Adipocyte (in vitro differentiated cells): ENCODE measurements at regions not wholly inside any gene's neighbourhood (a gene's known extent, or its start where the extent isn't known, plus 50 kb on each side); places are given as distances from the start of the nearest gene placed in this dataset.
A peak's percentile ranks its signal among the peaks of the same experiment; 100 is the strongest.

Source experiments
- DNase-seq: peaks from one replicate; pipeline ENCODE4 v3.0.0-alpha.2; 2015; ENCODE audit warnings: low read depth
- H3K27me3 ChIP-seq: replicated peaks from 2 replicates; pipeline ENCODE4 v1.7.0; 2013; ENCODE audit warnings: mild to moderate bottlenecking, low read length, moderate library complexity; ENCODE audit not compliant: control insufficient read depth, insufficient read depth
- H3K36me3 ChIP-seq: 2 replicates; pipeline ENCODE4 v1.7.0; 2013; ENCODE audit warnings: low read length, mild to moderate bottlenecking, moderate library complexity; ENCODE audit not compliant: control insufficient read depth, insufficient read depth, severe bottlenecking
- H3K4me1 ChIP-seq: 2 replicates; pipeline ENCODE4 v1.7.0; 2013; ENCODE audit warnings: mild to moderate bottlenecking, low read length, moderate library complexity; ENCODE audit not compliant: control insufficient read depth, insufficient read depth
- H3K4me3 ChIP-seq: 2 replicates; pipeline ENCODE4 v1.7.0; 2013; ENCODE audit warnings: mild to moderate bottlenecking, low read length, moderate library complexity
- H3K9ac ChIP-seq: 2 replicates; pipeline ENCODE4 v1.7.0; 2013; ENCODE audit warnings: mild to moderate bottlenecking, low read length, moderate library complexity
- H3K9me3 ChIP-seq: 2 replicates; pipeline ENCODE4 v1.7.0; 2013; ENCODE audit warnings: mild to moderate bottlenecking, low read length, moderate library complexity; ENCODE audit not compliant: control insufficient read depth

DNA sequence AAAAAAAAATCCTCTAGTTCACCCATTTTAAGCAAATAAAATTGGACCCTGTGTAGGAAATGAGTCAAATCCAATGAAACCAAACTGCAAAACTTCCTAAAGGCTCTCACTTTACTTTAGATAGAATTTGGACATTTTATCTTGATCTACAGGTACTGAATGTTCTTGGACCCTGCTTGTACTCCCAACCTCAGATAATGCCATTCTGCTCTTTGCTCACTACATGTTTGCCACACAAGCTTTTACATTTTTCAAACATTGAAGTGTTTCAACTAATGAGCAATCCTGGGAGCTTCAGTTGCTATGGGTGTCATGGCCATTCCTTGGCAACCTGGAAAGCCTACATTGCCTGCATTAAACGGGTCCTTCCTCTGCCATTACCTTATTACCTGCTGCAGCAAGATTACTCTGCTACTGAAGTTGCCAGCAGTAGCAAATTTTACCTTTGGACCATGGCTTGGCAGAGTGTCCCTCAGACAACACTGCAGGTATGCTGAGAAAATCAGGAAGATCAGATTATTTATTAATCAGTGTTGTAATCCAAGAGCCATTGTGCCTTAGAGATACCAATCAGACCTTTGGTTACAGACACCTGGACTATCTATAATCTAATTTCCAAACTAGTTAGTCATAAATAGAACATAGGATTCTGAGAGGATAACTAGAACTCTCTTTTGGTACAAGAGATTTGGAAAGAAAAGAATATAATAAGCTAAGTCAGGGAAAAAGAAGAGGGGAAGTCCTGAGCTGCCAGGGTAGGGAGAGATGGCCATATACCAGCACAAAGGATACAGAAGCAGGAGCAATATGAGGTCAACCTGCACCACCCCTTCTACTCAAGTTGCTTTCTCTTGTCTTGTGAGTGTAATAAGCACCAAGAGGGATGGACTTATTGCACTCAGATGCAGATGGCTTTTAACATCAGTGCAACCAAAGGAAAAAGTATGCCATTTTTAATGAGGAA lies 293.3 kb upstream of the TFPI start:
- Histone ChIP-seq H3K9ac (no peak overlapping the region), H3K36me3 (no peaks in the 10 kb centered on the region), H3K27me3 (no peaks in the 10 kb centered on the region), H3K9me3 (no peaks in the 10 kb centered on the region), H3K4me3 (no peak overlapping the region), H3K4me1 (no peaks in the 10 kb centered on the region)
- no peak for DNase-seq

DNA sequence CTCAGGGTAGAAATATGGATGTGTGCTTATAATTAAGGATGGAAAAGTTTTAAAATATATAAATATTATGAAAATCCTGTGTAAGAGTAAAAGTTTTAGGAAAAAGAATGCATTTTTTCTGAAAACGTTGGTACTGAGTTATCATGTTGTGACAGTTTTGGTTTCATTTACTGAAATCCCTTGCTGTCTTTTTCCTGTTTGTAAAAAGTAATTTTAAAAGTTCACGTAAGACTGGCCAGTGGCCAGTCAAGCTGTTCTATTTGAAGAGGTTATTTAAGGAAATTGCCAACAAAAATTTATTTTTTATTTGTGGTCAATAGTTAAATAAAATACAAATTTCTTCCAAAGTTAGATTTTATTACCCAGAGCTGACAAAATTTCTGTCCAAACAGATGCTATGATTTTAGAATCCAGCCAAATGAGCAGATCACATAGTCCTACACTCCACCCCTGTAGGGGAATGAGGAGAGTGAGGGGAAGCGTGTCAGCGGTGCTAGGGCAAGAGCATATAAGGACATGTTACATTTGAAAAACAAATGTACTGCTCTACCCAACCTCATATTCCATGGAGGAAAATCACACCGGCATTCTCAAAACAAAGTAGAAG lies 297.8 kb upstream of the TFPI start:
- Histone ChIP-seq H3K4me1 (no peaks in the 10 kb centered on the region), H3K9me3 (no peaks in the 10 kb centered on the region), H3K9ac (peak overlapping the region; percentile 23), H3K27me3 (no peaks in the 10 kb centered on the region), H3K36me3 (no peaks in the 10 kb centered on the region), H3K4me3 (peak overlapping the region; percentile 68)
- DNase-seq: no peak

DNA sequence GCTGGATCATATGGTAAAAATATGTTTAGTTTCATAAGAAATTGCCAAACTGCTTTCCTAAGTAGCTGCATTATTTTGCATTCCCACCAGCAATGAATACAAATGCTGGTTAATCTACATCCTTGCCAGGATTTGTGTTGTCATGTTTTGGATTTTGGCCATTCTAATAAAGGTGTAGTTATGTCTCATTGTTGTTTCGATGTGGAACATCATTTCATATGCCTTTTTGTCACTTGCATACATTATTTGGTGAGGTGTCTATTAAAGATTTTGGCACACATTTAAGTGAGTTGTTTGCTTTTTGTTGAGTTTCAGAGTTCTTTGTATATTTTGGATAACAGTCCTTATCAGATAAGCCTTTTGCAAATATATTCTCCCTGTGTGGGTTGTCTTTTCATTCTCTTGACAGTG lies 299.2 kb upstream of the TFPI start:
- H3K4me3 ChIP-seq: no peak overlapping the region
- no peaks in the 10 kb centered on the region for H3K9me3 ChIP-seq
- peak; percentile 19 for DNase-seq
- H3K4me1 ChIP-seq: no peaks in the 10 kb centered on the region
- no peaks in the 10 kb centered on the region for H3K27me3 ChIP-seq
- H3K9ac ChIP-seq: no peak overlapping the region
- H3K36me3 ChIP-seq: no peaks in the 10 kb centered on the region

DNA sequence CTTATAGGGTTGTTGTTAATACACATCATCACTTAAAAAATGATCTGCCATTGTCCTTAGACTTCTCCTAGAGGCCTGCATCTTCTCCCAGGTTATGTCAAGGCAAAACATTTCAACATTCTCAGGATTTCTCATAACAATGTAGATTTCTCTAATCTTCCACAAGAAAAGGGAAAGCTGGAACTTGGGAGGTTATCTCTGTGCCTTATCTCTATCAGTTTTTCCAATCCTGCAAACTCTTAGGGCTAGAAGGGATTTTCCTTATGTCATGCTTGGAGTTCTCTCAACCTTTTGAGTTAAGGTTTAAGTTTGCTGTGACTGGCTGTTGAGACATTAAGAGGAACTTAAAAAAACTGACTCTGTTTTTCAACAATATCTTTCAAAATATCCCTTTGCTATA lies 300.6 kb upstream of the TFPI start:
- Histone ChIP-seq H3K9me3 (no peaks in the 10 kb centered on the region), H3K36me3 (no peaks in the 10 kb centered on the region), H3K27me3 (no peaks in the 10 kb centered on the region), H3K4me1 (no peaks in the 10 kb centered on the region), H3K4me3 (no peak overlapping the region), H3K9ac (no peak overlapping the region)
- DNase-seq: no peak

DNA sequence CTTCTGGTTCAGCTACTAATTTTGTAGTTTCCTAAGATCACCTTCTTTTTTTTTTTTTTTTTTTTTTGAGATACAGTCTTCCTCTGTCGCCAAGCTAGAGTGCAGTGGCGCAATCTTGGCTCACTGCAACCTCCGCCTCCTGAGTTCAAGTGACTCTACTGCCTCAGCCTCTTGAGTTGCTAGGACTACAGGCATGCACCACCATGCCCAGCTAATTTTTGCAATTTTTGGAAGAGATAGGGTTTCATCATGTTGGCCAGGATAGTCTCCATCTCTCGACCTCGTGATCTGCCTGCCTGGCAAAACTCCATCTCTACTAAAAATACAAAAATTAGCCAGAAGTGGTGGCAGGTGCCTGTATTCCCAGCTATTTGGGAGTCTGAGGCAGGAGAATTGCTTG lies 301.5 kb upstream of the TFPI start:
- Histone ChIP-seq H3K4me1 (no peaks in the 10 kb centered on the region), H3K27me3 (no peaks in the 10 kb centered on the region), H3K9ac (no peak overlapping the region), H3K4me3 (no peak overlapping the region), H3K9me3 (no peaks in the 10 kb centered on the region), H3K36me3 (no peaks in the 10 kb centered on the region)
- no peak for DNase-seq

DNA sequence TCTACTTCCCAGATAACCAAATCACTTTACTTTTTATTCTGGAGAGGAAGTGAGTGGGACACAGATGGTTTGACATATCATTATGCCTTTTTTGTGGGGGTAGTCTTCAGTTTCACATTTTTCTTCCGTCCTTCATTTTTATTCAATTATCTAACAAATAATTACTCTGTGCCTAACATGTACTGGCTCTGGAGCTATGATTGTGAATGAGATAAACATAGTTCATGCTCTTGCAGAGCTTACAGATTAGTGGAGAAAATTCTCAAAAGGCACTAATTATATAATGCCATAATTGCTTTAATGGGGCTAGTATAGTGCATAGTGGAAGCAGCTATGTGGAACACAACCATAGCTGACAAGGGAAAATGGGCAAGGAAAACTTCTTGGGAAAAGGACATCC lies 303.6 kb upstream of the TFPI start:
- H3K9ac ChIP-seq: no peak overlapping the region
- H3K4me1 ChIP-seq: peaks cover 6% of the 10 kb centered on the region
- H3K27me3 ChIP-seq: no peaks in the 10 kb centered on the region
- no peak for DNase-seq
- no peak overlapping the region for H3K4me3 ChIP-seq
- no peaks in the 10 kb centered on the region for H3K36me3 ChIP-seq
- no peaks in the 10 kb centered on the region for H3K9me3 ChIP-seq

DNA sequence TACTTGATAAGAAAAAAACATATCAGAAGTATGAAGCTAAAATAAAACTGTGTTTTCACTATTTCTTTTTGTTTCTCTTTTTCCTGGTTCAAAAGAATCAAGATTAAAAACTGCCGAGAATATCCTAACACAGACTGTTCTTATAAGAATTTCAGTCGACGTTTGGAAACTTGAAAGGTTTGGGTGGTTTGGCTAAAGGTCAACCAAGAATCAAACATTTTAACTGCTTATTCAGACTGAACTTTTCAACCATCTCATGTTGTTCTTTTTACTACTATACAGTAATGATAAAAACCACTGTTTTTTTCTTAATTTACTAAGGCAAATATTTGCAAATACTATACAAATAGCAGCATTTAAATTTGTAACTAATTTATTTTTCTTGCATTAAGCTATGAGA lies 308.5 kb upstream of the TFPI start:
- Histone ChIP-seq H3K4me3 (peak overlapping the region; percentile 44), H3K9me3 (peaks cover 4% of the 10 kb centered on the region), H3K36me3 (no peaks in the 10 kb centered on the region), H3K9ac (peak overlapping the region; percentile 39), H3K27me3 (peaks cover 17% of the 10 kb centered on the region), H3K4me1 (peaks cover 10% of the 10 kb centered on the region)
- peak; percentile 9 for DNase-seq

DNA sequence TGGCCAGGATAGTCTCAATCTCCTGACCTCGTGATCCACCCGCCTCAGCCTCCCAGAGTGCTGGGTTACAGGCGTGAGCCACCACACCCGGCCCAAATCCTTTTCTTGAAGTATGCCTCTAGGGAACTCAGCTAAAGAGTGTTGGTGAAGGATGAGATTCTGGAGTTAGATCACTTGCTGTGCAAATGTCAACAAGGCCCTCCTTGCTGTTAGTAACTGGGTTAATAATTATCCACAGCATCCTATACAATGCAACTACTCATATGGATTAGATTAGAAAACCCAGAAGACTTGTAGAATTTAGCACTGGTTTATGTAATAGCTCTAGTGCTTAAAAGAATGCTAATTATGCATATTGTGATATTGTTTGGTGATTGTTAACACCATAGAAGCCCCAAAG lies 310.8 kb upstream of the TFPI start:
- H3K27me3 ChIP-seq: peaks cover 25% of the 10 kb centered on the region
- no peaks in the 10 kb centered on the region for H3K36me3 ChIP-seq
- H3K9ac ChIP-seq: no peak overlapping the region
- H3K4me1 ChIP-seq: peaks cover 10% of the 10 kb centered on the region
- peaks cover 4% of the 10 kb centered on the region for H3K9me3 ChIP-seq
- no peak for DNase-seq
- H3K4me3 ChIP-seq: no peak overlapping the region

DNA sequence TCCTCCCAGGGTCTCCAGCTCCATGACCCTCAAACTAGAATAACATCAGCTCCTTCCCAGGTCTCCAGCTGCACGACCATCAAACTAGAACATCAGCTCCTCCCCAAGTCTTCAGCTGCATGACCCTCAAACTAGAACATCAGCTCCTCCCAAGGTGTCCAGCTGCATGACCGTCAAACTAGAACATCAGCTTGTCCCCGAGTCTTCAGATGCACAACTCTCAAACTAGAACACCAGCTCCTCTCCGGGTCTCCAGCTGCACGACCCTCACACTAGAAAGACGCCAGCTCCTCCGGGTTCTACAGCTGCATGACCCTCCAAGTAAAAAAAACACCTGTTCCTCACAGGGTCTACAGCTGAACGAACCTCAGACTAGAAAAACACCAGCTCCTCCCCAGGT lies 312.9 kb upstream of the TFPI start:
- H3K4me1 ChIP-seq: peaks cover 10% of the 10 kb centered on the region
- H3K4me3 ChIP-seq: no peak overlapping the region
- H3K36me3 ChIP-seq: no peaks in the 10 kb centered on the region
- no peak overlapping the region for H3K9ac ChIP-seq
- no peak for DNase-seq
- peaks cover 4% of the 10 kb centered on the region for H3K9me3 ChIP-seq
- H3K27me3 ChIP-seq: peaks cover 25% of the 10 kb centered on the region

DNA sequence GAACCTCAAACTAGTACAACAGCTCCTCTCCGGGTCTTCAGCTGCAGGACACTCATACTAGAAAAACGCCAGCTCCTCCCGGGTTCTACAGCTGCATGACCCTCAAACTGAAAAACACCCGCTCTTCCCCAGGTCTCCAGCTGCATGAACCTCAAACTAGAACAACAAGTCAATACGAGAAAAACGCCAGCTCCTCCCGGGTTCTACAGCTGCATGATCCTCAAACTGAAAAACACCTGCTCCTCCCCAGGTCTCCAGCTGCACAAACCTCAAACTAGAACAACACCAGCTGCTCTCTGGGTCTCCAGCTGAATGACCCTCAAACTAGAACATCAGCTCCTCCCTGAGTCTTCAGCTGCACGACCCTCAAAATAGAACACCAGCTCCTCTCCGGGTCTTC lies 315.0 kb upstream of the TFPI start:
- no peaks in the 10 kb centered on the region for H3K36me3 ChIP-seq
- no peak overlapping the region for H3K9ac ChIP-seq
- H3K27me3 ChIP-seq: peaks cover 25% of the 10 kb centered on the region
- H3K4me1 ChIP-seq: peaks cover 2% of the 10 kb centered on the region
- DNase-seq: no peak
- peaks cover 4% of the 10 kb centered on the region for H3K9me3 ChIP-seq
- no peak overlapping the region for H3K4me3 ChIP-seq

DNA sequence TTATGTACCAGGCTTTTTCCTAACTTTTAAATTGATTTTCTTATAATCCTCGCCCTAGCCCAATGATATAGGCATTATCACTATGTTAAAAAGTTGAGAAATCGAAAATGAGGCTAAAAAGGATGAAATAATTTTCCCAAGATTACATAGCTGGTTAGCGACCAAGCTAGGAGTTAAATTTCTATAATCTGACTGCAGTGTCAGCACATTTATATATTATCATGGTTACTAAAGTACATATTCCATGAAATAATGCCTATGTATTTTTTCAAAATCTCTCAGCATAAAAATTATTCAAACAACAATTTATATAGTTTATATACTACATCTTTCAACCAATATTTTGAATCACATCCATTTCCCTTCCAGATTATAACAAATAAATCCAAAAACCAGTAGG lies 317.3 kb upstream of the TFPI start:
- DNase-seq: no peak
- Histone ChIP-seq H3K27me3 (peaks cover 19% of the 10 kb centered on the region), H3K4me3 (no peak overlapping the region), H3K9me3 (peaks cover 4% of the 10 kb centered on the region), H3K36me3 (no peaks in the 10 kb centered on the region), H3K9ac (no peak overlapping the region), H3K4me1 (peaks cover 20% of the 10 kb centered on the region)
